Osteoblast (primary cell): ENCODE measurements at regions not wholly inside any gene's neighbourhood (a gene's known extent, or its start where the extent isn't known, plus 50 kb on each side); places are given as distances from the start of the nearest gene placed in this dataset.

Experiments used
- DNase-seq: peaks from one replicate; pipeline ENCODE4 v3.0.0; 2011; ENCODE audit warnings: low spot score, mixed read lengths; ENCODE audit not compliant: insufficient read length; ENCODE audit errors: missing footprints
- H2AFZ ChIP-seq: 2 replicates; pipeline ENCODE4 v1.6.0; 2011; ENCODE audit warnings: mild to moderate bottlenecking, low read length
- H3K27ac ChIP-seq: 2 replicates; pipeline ENCODE4 v1.5.1; 2011; ENCODE audit warnings: mild to moderate bottlenecking, low read depth, low read length, moderate library complexity
- H3K27me3 ChIP-seq: 2 replicates; pipeline ENCODE4 v1.6.0; 2012; ENCODE audit warnings: mild to moderate bottlenecking, control low read depth, inconsistent platforms, low read length, moderate library complexity; ENCODE audit not compliant: insufficient read depth
- H3K36me3 ChIP-seq: 2 replicates; pipeline ENCODE4 v1.5.1; 2011; ENCODE audit warnings: mild to moderate bottlenecking, low read length, control low read depth, moderate library complexity; ENCODE audit not compliant: insufficient read depth
- H3K4me1 ChIP-seq: 2 replicates; pipeline ENCODE4 v1.5.1; 2011; ENCODE audit warnings: mild to moderate bottlenecking, low read length, control low read depth, moderate library complexity; ENCODE audit not compliant: insufficient read depth
- H3K4me2 ChIP-seq: 2 replicates; pipeline ENCODE4 v1.6.0; 2011; ENCODE audit warnings: mild to moderate bottlenecking, low read length; ENCODE audit not compliant: insufficient read depth
- H3K4me3 ChIP-seq: fragments of 200-600 bp; sonication (generic); 3 replicates; pipeline ENCODE4 v1.5.1; 2012; ENCODE audit warnings: mild to moderate bottlenecking, low read length, inconsistent platforms; ENCODE audit not compliant: insufficient read depth
- H3K79me2 ChIP-seq: 2 replicates; pipeline ENCODE4 v1.6.0; 2012; ENCODE audit warnings: mild to moderate bottlenecking, low read length, control low read depth, inconsistent platforms; ENCODE audit not compliant: insufficient read depth
- H3K9me3 ChIP-seq: 2 replicates; pipeline ENCODE4 v1.5.1; 2011; ENCODE audit warnings: low read depth, low read length, control low read depth
- H4K20me1 ChIP-seq: 2 replicates; pipeline ENCODE4 v1.6.0; 2012; ENCODE audit warnings: mild to moderate bottlenecking, low read length, control low read depth; ENCODE audit not compliant: insufficient read depth
- CTCF ChIP-seq: IDR thresholded peaks from 2 replicates; pipeline ENCODE4 v1.5.1; 2011; ENCODE audit warnings: mild to moderate bottlenecking, low read depth, low read length, moderate library complexity; ENCODE audit errors: extremely low read depth

GRCh38 chr12:17348311-17348710 lies 741.7 kb downstream of the RERGL start:
- DNase-seq, result no peak
- no peaks in the 10 kb centered on the region for H3K36me3 ChIP-seq
- no peaks in the 10 kb centered on the region for H4K20me1 ChIP-seq
- no peaks in the 10 kb centered on the region for H3K9me3 ChIP-seq
- H3K4me2 ChIP-seq, result no peak overlapping the region
- H3K4me1 ChIP-seq, result no peaks in the 10 kb centered on the region
- no peaks in the 10 kb centered on the region for H3K27me3 ChIP-seq
- no peak overlapping the region for H3K4me3 ChIP-seq
- no peak for TF ChIP-seq CTCF
- H2AFZ ChIP-seq, result no peak overlapping the region
- H3K79me2 ChIP-seq, result no peaks in the 10 kb centered on the region
- H3K27ac ChIP-seq, result no peak overlapping the region

GRCh38 chr12:17344649-17345048 lies 738.7 kb upstream of the LMO3 start:
- TF ChIP-seq CTCF, result no peak
- no peak overlapping the region for H2AFZ ChIP-seq
- no peaks in the 10 kb centered on the region for H3K79me2 ChIP-seq
- no peaks in the 10 kb centered on the region for H3K36me3 ChIP-seq
- no peaks in the 10 kb centered on the region for H3K4me1 ChIP-seq
- no peaks in the 10 kb centered on the region for H3K27me3 ChIP-seq
- no peak overlapping the region for H3K4me3 ChIP-seq
- no peak overlapping the region for H3K27ac ChIP-seq
- H3K4me2 ChIP-seq, result no peak overlapping the region
- no peaks in the 10 kb centered on the region for H4K20me1 ChIP-seq
- H3K9me3 ChIP-seq, result no peaks in the 10 kb centered on the region
- DNase-seq, result no peak

- Histone ChIP-seq H2AFZ (no peak overlapping the region), H3K4me1 (no peaks in the 10 kb centered on the region), H3K9me3 (no peaks in the 10 kb centered on the region), H3K4me3 (no peak overlapping the region), H4K20me1 (no peaks in the 10 kb centered on the region), H3K27ac (no peak overlapping the region), H3K79me2 (no peaks in the 10 kb centered on the region), H3K36me3 (no peaks in the 10 kb centered on the region), H3K27me3 (no peaks in the 10 kb centered on the region), H3K4me2 (no peak overlapping the region)
- no peak for DNase-seq
- TF ChIP-seq CTCF, result no peak
Measured at GRCh38 chr12:17342381-17342961, 736.5 kb upstream of the LMO3 start.

- Histone ChIP-seq H4K20me1 (no peaks in the 10 kb centered on the region), H3K27ac (no peak overlapping the region), H3K4me3 (no peak overlapping the region), H3K4me2 (no peak overlapping the region), H3K79me2 (no peaks in the 10 kb centered on the region), H2AFZ (no peak overlapping the region), H3K9me3 (no peaks in the 10 kb centered on the region), H3K27me3 (no peaks in the 10 kb centered on the region), H3K36me3 (no peaks in the 10 kb centered on the region), H3K4me1 (no peaks in the 10 kb centered on the region)
- no peak for DNase-seq
- TF ChIP-seq CTCF, result no peak
Measured at GRCh38 chr12:17335487-17335886, 729.5 kb upstream of the LMO3 start.
